GM12892 (cell line): ENCODE measurements at regions not wholly inside any gene's neighbourhood (a gene's known extent, or its start where the extent isn't known, plus 50 kb on each side); places are given as distances from the start of the nearest gene placed in this dataset.

ENCODE experiments used
- DNase-seq: peaks from one replicate; pipeline ENCODE4 v3.0.0; 2011; ENCODE audit not compliant: insufficient read length
- FAIRE-seq: peaks from 2 replicates; lab custom pipeline; 2011; peaks lifted over from hg19 to GRCh38; lab: Jason Lieb, UNC
- POLR2A ChIP-seq: IDR thresholded peaks from 2 replicates; pipeline ENCODE4 v1.6.1; 2011; ENCODE audit warnings: low read depth, low read length, control low read depth
- POLR2AphosphoS5 ChIP-seq: IDR thresholded peaks from 2 replicates; pipeline ENCODE4 v1.6.1; 2011; ENCODE audit warnings: low read depth, low read length, control low read depth
- TAF1 ChIP-seq: IDR thresholded peaks from 2 replicates; pipeline ENCODE4 v1.6.1; 2011; ENCODE audit warnings: low read depth, mild to moderate bottlenecking, control low read depth, low read length, borderline replicate concordance

DNA sequence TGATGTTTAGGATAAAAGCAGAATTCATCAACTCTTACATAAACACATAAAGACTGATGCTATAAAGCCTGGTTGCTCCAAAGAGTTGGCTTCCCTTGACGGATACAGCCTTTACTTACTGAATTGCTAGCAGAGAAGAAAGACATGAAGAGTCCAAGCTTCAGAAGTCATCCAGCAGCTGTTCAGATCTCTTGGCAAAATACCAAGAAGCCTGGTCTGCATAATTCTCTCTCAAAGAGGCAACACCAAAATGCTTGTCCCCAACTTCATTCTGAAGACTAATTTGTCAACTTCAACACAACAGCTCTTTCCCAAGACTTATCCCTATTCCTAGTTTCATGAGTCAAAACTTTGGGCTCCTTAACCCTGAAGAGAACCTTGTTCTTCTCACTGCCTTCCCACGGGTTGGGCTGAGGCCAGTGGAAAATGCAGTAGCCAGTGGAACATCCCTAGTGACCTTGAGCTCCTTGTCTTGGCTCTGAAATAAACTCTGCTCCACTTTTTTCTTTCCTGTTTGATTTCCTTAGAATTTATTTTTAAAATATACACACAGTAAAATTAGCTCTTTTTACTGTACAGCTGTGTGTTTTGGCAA is 119.2 kb upstream of the THBS1 start:
- FAIRE-seq: no peak
- no peak for TF ChIP-seq POLR2A
- DNase-seq: no peak

- FAIRE-seq (no peak), DNase-seq (no peak)
- TF ChIP-seq POLR2AphosphoS5: no peak
Measured at GRCh38 chr15:39462691-39463090, 118.2 kb upstream of the THBS1 start.

DNA sequence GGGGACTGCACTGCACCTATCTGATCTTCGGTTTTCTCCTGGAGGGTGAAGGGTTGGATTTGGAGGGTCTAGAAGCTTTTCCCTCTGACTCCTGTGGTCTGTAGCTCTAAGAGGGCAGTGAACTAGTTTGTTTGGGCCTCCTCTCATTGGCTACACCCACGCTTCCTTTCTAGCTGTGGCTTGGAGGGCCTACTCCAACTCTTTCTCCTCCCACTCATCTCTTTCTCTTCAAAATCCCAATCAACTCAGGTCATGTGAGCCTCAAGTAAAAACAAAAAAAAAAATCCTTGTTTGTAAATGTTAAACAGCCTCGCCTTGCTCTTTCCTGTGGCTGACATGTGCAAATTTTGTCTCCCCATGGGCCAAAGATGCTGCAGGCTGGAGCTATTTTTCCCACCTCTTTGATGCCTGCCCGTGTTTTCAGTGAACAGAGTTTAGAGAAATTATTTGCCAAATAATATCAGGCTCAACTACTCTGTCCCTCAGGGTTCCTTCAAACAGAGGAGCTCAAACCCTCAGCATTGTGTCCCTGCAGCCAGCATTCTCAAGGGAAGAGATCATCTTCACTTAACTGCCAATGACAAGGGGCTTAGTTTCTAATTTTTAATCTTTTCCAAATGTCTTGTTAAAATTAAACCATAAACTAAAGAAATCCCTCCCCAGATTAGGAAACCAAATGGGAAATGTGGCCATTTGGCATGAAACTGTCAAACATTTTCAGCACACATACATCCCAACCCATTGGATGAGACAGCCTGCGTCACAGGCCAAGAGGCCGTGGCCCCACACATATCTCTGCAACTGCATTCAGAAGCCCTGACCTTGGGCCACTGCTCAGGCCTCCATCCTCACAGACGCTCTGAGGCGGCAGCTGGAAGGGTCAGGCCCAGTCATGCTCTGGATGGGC is 114.8 kb upstream of the THBS1 start:
- TF ChIP-seq TAF1 (no peak), POLR2AphosphoS5 (no peak), POLR2A (no peak)
- DNase-seq: no peak
- no peak for FAIRE-seq

DNA sequence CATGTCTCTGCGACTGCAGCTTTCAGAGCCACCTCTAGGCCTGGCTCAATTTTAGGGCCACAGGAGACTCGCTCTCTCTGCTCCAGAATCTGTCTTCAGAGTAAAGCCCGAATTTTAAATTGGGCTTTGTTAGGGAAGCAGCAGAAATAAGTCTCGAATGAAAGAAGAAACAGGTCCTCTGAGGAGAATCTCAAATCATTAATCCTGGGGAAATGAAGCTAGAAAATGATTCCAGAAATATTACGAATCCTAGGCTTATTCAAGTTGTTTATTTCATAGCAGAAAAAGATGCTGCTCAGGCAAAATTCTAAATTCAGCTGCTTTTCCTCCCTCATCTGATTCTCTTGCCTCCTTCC is 114.2 kb upstream of the THBS1 start:
- TF ChIP-seq POLR2A (no peak), POLR2AphosphoS5 (no peak), TAF1 (no peak)
- no peak for FAIRE-seq
- DNase-seq: no peak

GRCh38 chr15:39468331-39468730 is 112.5 kb upstream of the THBS1 start:
- no peak for FAIRE-seq
- DNase-seq: no peak
- TF ChIP-seq POLR2A (no peak), TAF1 (no peak), POLR2AphosphoS5 (no peak)

DNA sequence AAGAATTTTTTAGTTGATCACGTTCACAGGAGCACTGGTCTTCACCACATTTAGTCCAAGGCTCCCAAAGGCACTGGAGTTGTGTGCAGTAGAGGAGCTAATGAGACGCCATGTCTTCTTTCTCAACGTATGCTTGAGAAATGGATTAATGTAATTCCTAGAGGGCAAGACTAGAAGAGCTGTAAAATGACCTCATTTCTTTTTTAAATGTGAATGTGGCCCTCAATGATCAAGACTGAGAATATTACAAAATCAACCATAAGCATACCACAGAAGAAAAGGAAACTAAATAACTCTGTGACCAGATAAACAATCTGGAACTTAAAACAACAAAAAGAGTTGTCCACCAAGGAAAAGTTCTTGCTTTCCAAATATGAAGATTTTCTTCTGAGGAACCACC is 112.1 kb upstream of the THBS1 start:
- no peak for TF ChIP-seq POLR2A
- TF ChIP-seq TAF1: no peak
- TF ChIP-seq POLR2AphosphoS5: no peak
- no peak for FAIRE-seq
- DNase-seq: no peak

DNA sequence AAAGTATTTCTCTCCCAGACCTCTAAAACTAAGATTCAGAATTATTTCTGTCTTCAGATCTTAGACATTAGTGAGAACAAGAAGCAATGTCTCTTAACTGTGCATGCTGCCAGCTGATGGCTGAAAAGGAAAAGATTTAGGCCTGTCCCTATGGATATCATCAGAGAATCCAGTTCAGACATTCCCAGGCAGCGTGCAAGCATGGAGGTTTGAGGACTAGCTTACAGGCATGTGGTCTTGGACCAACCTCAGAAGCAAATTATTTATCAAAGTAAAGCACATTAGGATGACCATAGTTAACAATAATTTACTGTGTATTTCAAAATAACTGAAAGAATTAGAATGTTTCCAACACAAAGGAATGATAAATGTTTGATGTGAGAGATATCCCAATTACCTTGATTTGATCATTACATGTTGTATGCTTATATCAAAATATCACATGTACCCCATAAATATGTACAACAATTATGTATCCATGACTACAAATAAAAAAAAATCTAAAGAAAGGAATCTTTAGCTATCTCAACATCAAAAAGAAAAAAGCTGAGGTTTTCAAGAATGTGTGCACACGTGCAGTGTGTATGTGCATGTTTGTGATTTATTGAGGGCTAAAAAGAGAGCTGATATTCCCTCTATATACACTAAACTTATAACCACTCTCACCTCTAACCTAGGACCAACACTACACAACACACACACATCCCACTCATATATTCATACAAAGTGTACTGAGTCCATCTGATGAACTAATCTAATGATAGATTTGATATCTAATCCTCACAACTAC is 108.9 kb upstream of the THBS1 start:
- FAIRE-seq (no peak), DNase-seq (no peak)
- TF ChIP-seq POLR2A: no peak
- TF ChIP-seq POLR2AphosphoS5: no peak
- TF ChIP-seq TAF1: no peak

DNA sequence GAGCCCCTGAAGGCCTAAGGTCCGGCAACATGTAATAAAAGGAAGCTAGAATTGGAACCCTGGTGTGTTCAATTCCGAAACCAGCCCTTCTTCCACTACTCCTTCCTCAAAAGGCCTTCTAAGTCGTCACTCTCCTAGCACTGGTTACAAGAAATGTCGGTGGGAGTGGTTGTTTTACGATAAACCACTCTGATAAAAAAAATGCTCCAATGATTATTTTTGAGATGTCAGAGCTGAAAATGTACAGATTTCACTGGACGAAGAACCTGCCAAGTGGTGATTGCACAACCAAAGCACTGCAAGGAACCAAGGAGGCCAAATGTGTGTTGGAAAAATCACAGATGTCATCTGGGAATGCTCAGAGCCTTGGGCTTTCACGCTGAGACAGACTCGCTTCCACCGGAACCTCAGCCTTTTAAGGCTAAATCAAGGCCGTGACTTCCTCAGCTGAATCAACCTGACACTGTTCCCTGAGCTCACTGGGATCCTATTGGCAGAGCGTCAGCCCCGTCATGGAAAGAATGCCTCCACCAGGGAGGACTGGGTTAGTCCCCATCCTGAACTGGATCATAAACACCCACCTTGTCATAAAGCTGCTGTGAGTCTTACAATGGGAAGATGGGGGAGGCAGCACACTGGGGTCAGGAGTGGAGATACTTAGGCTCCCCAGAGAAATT is 108.1 kb upstream of the THBS1 start:
- TF ChIP-seq POLR2AphosphoS5: no peak
- TF ChIP-seq TAF1: no peak
- TF ChIP-seq POLR2A: no peak
- no peak for DNase-seq
- no peak for FAIRE-seq

DNA sequence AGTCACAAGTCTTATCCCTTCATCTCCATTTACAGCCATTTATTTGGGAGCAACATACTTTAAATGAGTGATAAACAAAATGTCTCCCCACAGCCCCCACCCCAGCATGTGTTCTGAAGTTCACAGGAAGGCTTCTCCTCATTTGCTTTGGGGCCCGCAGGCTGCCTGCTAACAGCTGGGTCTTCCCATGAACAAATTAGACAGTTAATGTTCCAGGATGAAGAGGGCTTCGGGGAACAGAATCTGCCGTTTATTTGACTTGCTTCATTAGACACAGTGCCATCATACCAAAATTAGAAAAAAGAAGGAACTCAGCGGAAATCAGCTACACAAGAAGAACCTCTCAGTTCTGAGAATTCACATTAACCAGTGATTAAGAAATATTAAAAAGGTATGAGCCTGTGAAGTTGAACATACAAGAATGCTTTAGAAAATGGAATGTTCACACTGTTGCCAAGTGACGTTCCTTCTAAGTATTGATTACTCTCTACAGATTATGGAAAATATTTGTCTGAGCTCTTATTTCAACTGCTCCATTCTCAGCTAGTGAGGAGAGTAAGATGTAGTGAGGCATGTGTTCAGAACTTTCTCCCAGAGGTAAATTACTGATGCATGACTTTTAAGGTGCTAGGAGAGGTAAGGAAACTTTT is 107.5 kb upstream of the THBS1 start:
- FAIRE-seq (no peak), DNase-seq (no peak)
- no peak for TF ChIP-seq TAF1
- TF ChIP-seq POLR2A: no peak
- TF ChIP-seq POLR2AphosphoS5: no peak

DNA sequence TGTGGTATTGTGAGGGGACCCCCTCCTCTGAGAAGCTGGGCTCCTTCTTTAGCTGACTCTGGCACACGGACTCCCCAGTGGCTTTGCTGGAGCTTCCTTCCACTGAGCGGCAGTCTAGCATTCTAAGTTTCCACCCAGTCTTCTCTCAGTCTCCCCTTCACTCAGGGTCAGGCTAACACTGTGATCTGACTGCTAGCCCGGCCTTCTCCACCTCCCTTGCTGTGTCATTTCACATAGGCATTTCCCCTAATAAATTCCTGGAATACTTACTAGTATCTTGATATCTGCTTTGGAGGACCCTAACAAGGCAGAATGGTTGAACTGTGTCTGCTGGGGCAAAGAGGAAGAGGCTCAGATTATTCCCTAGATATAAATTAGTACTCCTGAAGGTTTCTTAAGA is 106.2 kb upstream of the THBS1 start:
- FAIRE-seq (no peak), DNase-seq (no peak)
- TF ChIP-seq POLR2A (no peak), POLR2AphosphoS5 (no peak), TAF1 (no peak)

GRCh38 chr15:39478996-39479395 is 101.9 kb upstream of the THBS1 start:
- DNase-seq (no peak), FAIRE-seq (no peak)
- TF ChIP-seq POLR2A: no peak
- no peak for TF ChIP-seq TAF1
- TF ChIP-seq POLR2AphosphoS5: no peak
